ENCODE measurements at regions not wholly inside any gene's neighbourhood (a gene's known extent, or its start where the extent isn't known, plus 50 kb on each side); places are given as distances from the start of the nearest gene placed in this dataset.
A peak's percentile ranks its signal among the peaks of the same experiment; 100 is the strongest.

GRCh38 chr3:176650478-176650877 is 546.8 kb downstream of the TBL1XR1 start:
- peak; percentile 3 for TF ChIP-seq CTCF (IDR thresholded peaks at IDR 0.05; ENCODE audit: low read depth, low read length, missing control alignments)
- in situ Hi-C loops (cut with HindIII; ENCODE audit: low pct_ligation_motif_present, low sequenced_read_pairs), result no loop called here
- H3K27me3 ChIP-seq (replicated peaks), result no peaks in the 10 kb centered on the region
- DNase-seq, result peak; percentile 43
- no peaks in the 10 kb centered on the region for H3K36me3 ChIP-seq (replicated peaks)
- no peak overlapping the region for H3K27ac ChIP-seq
- H3K4me3 ChIP-seq (ENCODE audit: low read depth, low read length), result no peak overlapping the region

DNA sequence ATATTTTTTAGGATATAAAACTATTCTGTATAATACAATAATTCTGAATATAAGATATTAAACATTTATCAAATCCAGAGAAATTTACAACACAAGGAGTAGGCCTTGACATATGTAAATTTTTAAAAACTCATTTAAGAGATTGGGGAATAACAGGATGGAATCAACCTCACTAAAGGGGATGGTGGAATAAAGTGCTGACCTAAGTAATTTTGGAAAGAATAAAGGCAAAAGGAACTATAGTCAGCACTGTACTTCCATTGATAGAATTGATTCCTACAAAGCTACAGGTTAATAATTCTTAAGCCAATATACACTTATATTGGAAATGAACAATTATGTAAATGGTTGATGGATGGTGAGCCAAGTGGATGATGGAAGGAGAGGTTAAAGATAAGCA is 549.3 kb downstream of the TBL1XR1 start:
- Histone ChIP-seq H3K4me3 (ENCODE audit: low read depth, low read length) (no peak overlapping the region), H3K27ac (no peak overlapping the region), H3K36me3 (replicated peaks) (no peaks in the 10 kb centered on the region), H3K27me3 (replicated peaks) (no peaks in the 10 kb centered on the region)
- no peak for TF ChIP-seq CTCF (IDR thresholded peaks at IDR 0.05; ENCODE audit: low read depth, low read length, missing control alignments)
- in situ Hi-C loops (cut with HindIII; ENCODE audit: low pct_ligation_motif_present, low sequenced_read_pairs), result no loop called here
- DNase-seq, result no peak

GRCh38 chr3:176633511-176633910 is 563.8 kb downstream of the TBL1XR1 start:
- in situ Hi-C loops (cut with HindIII; ENCODE audit: low pct_ligation_motif_present, low sequenced_read_pairs), result no loop called here
- Histone ChIP-seq H3K27ac (no peak overlapping the region), H3K4me3 (ENCODE audit: low read depth, low read length) (no peak overlapping the region), H3K27me3 (replicated peaks) (no peaks in the 10 kb centered on the region), H3K36me3 (replicated peaks) (no peaks in the 10 kb centered on the region)
- DNase-seq, result no peak
- TF ChIP-seq CTCF (IDR thresholded peaks at IDR 0.05; ENCODE audit: low read depth, low read length, missing control alignments), result no peak

- TF ChIP-seq CTCF (IDR thresholded peaks at IDR 0.05; ENCODE audit: low read depth, low read length, missing control alignments), result no peak
- H3K27me3 ChIP-seq (replicated peaks), result no peaks in the 10 kb centered on the region
- H3K27ac ChIP-seq, result no peak overlapping the region
- H3K36me3 ChIP-seq (replicated peaks), result no peaks in the 10 kb centered on the region
- DNase-seq, result no peak
- in situ Hi-C loops (cut with HindIII; ENCODE audit: low pct_ligation_motif_present, low sequenced_read_pairs), result no loop called here
- no peak overlapping the region for H3K4me3 ChIP-seq (ENCODE audit: low read depth, low read length)
Observed at GRCh38 chr3:176632925-176633324, 564.4 kb downstream of the TBL1XR1 start.

DNA sequence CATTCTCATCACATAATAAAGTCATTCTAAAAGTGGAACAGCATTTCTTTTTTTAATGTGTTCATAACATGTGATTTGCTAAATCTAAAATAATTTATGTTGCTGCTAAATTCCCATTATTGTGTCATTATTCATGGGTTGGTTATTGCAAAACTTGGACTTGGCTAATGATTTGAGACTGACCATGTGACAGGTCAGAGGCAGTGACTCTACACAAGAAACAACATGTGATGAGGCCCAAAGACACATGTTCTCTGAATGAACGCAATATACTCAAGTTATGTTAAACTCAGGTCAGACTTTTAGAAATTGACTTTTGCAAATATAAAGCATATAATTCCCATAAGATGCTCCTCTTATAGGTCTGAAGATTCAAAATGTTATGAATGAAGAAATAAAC is 566.1 kb downstream of the TBL1XR1 start:
- no peak for DNase-seq
- TF ChIP-seq CTCF (IDR thresholded peaks at IDR 0.05; ENCODE audit: low read depth, low read length, missing control alignments), result no peak
- in situ Hi-C loops (cut with HindIII; ENCODE audit: low pct_ligation_motif_present, low sequenced_read_pairs), result no loop called here

GRCh38 chr3:176628101-176628639 is 569.1 kb downstream of the TBL1XR1 start:
- in situ Hi-C loops (cut with HindIII; ENCODE audit: low pct_ligation_motif_present, low sequenced_read_pairs), result no loop called here
- TF ChIP-seq CTCF (IDR thresholded peaks at IDR 0.05; ENCODE audit: low read depth, low read length, missing control alignments), result no peak
- no peak overlapping the region for H3K27ac ChIP-seq

More for the DNA sequence above, 566.1 kb downstream of the TBL1XR1 start:
- H3K4me3 ChIP-seq (ENCODE audit: low read depth, low read length), result no peak overlapping the region
- no peaks in the 10 kb centered on the region for H3K27me3 ChIP-seq (replicated peaks)
- H3K27ac ChIP-seq, result no peak overlapping the region
- H3K36me3 ChIP-seq (replicated peaks), result no peaks in the 10 kb centered on the region

More at GRCh38 chr3:176628101-176628639, 569.1 kb downstream of the TBL1XR1 start:
- Histone ChIP-seq H3K36me3 (replicated peaks) (no peaks in the 10 kb centered on the region), H3K27me3 (replicated peaks) (no peaks in the 10 kb centered on the region), H3K4me3 (ENCODE audit: low read depth, low read length) (no peak overlapping the region)
- DNase-seq, result no peak
